GM12865 (cell line): ENCODE measurements at regions not wholly inside any gene's neighbourhood (a gene's known extent, or its start where the extent isn't known, plus 50 kb on each side); places are given as distances from the start of the nearest gene placed in this dataset.
"Not testable (repeated sequence)": the region's sequence is repeated elsewhere in the genome, so short reads cannot be mapped to it uniquely, and the experiment has no call there.

ENCODE experiments used
- DNase-seq: peaks from one replicate; pipeline ENCODE4 v3.0.0; 2010; ENCODE audit warnings: low read depth
- H3K4me3 ChIP-seq: 2 replicates; pipeline ENCODE4 v1.5.1; 2011; ENCODE audit warnings: mild to moderate bottlenecking, low read depth, low read length, control low read depth
- TF ChIP-seq, protein P1 (sequence below): IDR thresholded peaks from 2 replicates; pipeline ENCODE4 v1.5.1; 2011; ENCODE audit warnings: low read length, control low read depth, low read depth, inconsistent platforms; ENCODE audit not compliant: insufficient read depth; ENCODE audit errors: missing control alignments

DNA sequence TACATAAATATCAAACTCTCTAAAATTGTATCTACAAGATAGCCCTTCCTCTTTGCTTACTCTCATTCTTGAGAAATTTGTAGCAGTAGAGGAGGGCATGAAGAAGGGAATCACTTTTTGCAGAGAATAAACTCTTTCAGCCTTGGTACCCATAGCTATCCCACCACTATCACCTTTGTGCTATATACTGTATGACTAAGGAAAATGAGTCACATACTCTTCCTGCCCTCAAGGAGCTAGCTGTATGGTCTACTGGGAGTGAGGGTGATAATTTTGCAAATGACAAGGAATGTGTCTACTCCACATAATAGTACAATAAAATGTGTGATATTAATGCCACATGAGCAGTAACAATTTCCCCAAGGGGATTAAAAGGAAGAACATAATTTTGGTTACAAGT is 184.6 kb upstream of the WSB1 start:
- TF ChIP-seq, protein P1, sequence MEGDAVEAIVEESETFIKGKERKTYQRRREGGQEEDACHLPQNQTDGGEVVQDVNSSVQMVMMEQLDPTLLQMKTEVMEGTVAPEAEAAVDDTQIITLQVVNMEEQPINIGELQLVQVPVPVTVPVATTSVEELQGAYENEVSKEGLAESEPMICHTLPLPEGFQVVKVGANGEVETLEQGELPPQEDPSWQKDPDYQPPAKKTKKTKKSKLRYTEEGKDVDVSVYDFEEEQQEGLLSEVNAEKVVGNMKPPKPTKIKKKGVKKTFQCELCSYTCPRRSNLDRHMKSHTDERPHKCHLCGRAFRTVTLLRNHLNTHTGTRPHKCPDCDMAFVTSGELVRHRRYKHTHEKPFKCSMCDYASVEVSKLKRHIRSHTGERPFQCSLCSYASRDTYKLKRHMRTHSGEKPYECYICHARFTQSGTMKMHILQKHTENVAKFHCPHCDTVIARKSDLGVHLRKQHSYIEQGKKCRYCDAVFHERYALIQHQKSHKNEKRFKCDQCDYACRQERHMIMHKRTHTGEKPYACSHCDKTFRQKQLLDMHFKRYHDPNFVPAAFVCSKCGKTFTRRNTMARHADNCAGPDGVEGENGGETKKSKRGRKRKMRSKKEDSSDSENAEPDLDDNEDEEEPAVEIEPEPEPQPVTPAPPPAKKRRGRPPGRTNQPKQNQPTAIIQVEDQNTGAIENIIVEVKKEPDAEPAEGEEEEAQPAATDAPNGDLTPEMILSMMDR = no peak
- no peak overlapping the region for H3K4me3 ChIP-seq
- DNase-seq = no peak

DNA sequence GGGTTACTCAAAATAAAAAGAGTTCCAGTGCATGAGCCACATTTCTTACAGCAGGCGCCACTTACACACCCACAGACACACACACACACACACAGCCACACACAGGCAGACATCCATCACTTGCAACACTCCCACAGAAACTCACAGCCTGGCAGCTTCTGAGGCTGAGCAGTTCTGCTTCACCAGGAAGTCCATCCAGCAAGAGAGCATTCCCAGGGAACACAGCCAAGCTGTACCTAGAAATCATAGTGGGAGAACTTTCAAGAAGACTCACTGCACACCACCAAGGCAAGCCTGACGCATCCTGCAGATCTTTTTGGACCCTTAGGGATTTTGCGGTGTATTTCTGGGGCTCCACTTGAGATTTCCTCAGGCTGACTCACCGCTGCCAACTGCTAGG is 140.9 kb upstream of the WSB1 start:
- TF ChIP-seq, protein P1 = no peak
- H3K4me3 ChIP-seq = no peak overlapping the region
- DNase-seq = no peak

DNA sequence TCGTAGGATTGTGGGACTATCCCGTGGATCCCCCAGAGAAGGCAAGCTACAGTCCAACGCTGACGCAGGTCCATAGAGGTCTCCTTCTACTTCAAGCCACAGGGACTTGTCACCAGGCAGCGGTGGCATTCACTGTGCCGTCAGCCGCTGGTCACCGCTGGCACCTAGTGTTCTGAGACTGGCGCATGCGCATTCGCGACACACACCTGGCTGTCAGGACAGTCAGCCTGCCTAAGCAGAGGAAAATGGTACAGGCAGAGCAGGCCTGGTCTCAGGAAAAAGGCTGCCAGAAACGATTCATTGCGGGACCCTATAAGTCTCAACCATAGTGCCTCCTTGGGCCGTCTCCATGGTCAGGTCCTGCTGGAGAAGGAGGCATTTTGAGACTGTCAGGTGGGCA is 138.0 kb upstream of the WSB1 start:
- TF ChIP-seq, protein P1 = no peak
- no peak overlapping the region for H3K4me3 ChIP-seq
- DNase-seq = no peak

DNA sequence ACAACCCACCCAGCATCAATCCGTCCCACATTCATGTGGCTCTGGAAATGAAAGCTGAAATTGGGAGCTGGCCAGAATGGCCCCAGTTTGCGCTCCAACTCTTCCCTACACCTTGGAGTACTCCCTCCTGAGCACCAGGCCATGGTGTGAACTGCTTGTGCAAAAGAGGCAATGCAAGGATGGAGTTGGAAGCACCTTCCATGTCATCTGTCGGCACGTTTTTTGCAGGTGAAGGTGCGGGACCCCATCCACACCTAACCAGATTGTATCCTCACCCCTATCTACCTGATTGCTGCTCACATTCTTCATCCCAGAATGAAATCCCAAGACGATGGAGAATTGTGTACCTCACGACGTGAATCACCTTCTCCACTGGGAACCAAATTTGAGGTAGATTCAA is 136.6 kb upstream of the WSB1 start:
- TF ChIP-seq, protein P1 = no peak
- H3K4me3 ChIP-seq = no peak overlapping the region
- DNase-seq = no peak

DNA sequence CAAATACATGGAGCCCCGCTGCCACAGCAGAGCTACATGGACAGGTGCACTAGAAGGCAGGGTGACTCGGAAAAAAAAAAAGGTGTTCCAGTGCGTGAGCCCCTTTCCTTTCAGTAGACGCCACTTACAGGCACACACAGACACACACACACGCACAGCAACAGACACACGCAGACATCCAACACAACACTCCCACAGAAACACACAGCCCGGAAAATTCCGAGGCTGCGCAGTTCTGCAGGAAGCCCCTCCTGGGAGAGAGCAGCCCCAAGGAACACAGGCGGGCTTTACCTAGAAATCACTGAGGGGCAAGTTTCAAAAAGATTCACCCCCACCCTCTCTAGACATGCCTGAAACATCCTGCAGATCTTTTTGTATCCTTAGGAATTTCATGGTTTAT is 136.0 kb upstream of the WSB1 start:
- TF ChIP-seq, protein P1 = no peak
- DNase-seq = no peak
- H3K4me3 ChIP-seq = no peak overlapping the region

DNA sequence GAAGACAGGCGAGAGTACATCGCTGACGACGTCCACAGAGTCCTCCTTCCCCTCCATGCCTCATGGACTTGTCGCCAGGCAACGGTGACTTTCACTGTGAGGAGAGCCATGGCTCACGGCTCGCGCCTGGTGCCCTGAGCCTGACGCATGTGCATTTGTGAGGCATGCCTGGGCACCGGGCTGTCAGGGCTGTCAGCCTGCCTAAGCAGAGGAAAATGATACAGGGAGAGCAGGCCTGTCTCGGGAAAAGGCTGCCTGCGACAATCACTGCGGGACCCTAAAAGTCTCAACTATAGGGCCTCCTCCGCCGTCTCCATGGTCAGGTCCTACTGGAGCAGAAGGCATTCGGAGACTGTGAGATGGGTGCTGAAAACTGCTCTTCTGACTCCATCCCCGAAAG is 135.5 kb upstream of the WSB1 start:
- no peak for DNase-seq
- TF ChIP-seq, protein P1 = no peak

DNA sequence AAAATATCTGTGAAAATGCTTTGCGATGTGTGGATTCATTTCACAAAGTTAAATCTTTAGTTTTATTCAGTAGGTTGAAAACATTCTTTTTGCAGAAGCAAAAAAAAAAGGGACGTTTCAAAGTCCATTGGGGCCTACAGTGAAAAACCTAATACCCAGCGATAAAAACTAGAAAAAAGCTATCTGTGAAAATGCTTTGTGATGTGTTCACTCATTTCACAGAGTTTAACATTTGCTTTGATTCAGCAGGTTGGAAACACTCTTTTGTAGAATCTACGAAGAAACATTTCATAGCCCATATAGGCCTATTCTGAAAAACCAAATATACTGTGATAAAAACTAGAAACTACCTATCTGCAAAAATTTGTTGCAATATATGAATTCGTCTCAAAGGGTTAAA is 113.6 kb upstream of the WSB1 start:
- no peak for DNase-seq
- TF ChIP-seq, protein P1 = no peak
- H3K4me3 ChIP-seq = no peak overlapping the region

More for the DNA sequence above, 135.5 kb upstream of the WSB1 start:
- H3K4me3 ChIP-seq = no peak overlapping the region

DNA sequence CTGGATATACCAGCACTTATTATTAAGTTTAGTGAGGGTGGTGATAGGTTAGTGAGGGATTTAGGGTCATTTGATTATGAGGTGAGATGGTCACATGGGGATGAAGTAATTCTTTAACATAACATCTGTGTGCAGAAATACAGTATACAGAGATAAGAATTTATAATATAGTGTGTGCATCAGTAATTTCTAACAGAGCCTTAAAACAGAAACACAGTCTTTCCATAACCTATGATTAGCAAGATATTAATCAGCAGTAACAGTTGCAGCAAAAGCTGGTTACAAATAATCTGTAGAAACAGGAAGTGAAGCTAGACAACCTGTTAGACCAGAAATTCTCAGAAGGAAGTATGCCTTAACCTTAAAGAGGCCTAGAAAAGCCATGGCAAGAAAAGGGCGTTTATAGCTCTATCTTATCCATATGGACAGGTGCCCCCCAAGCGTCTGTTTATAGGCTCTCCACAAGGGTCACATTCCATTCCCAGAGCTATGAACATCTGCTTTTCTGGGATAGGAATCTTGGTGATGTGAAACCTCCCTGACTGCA is 112.5 kb upstream of the WSB1 start:
- not testable (repeated sequence) for H3K4me3 ChIP-seq
- peak; percentile 42 for DNase-seq
